ENCODE measurements at regions not wholly inside any gene's neighbourhood (a gene's known extent, or its start where the extent isn't known, plus 50 kb on each side); places are given as distances from the start of the nearest gene placed in this dataset.
A peak's percentile ranks its signal among the peaks of the same experiment; 100 is the strongest.

GRCh38 chr16:73713778-73714495 is 582.7 kb upstream of the PSMD7 start:
- Histone ChIP-seq H4K20me1 (ENCODE audit: control insufficient read depth, extremely low read depth, insufficient read depth, low read length) (no peaks in the 10 kb centered on the region), H2AFZ (ENCODE audit: control insufficient read depth, low read length) (no peak overlapping the region), H3K9me1 (ENCODE audit: control insufficient read depth, extremely low read depth, insufficient read depth, low read length) (no peaks in the 10 kb centered on the region), H3K36me3 (ENCODE audit: control insufficient read depth in 2 of 2, extremely low read depth in 1 of 2, insufficient read depth in 2 of 2, low read length in 2 of 2) (no peaks in the 10 kb centered on the region), H3K4me1 (ENCODE audit: control insufficient read depth, extremely low read depth, insufficient read depth, low read length) (no peaks in the 10 kb centered on the region), H3K4me3 (ENCODE audit: control insufficient read depth in 2 of 3, extremely low read depth in 1 of 3, insufficient read depth in 2 of 3, low read depth in 1 of 3, low read length in 3 of 3) (no peak overlapping the region), H3K27ac (ENCODE audit: control insufficient read depth, insufficient read depth, low read length) (no peak overlapping the region), H3K4me2 (ENCODE audit: control insufficient read depth, extremely low read depth, insufficient read depth, low read depth, low read length) (no peak overlapping the region), H3K9ac (ENCODE audit: control insufficient read depth, extremely low read depth, insufficient read depth, low read length) (no peak overlapping the region), H3K9me3 (ENCODE audit: control insufficient read depth, low read depth, low read length) (no peaks in the 10 kb centered on the region), H3K79me2 (ENCODE audit: control insufficient read depth, insufficient read depth, low read length) (no peaks in the 10 kb centered on the region), H3K27me3 (ENCODE audit: control insufficient read depth, extremely low read depth, insufficient read depth, low read length) (no peaks in the 10 kb centered on the region)
- dilution Hi-C loops (cut with MboI; ENCODE audit: extremely low pct_ligation_motif_present, low sequenced_read_pairs), result no loop called here
- DNase-seq (ENCODE audit: low read depth, low spot score) (no peak), FAIRE-seq (no peak)
- TF ChIP-seq CTCF (optimal IDR thresholded peaks at IDR 0.05 in 1 of 3, IDR thresholded peaks at IDR 0.05 in 1 of 3, conservative IDR thresholded peaks at IDR 0.05 in 1 of 3; ENCODE audit: extremely low read depth in 1 of 3, insufficient read depth in 2 of 3, low read length in 3 of 3) (peak; percentile 67 to 70 (median 67)), EZH2 (IDR thresholded peaks at IDR 0.05; ENCODE audit: low read length) (no peak)

GRCh38 chr16:73713251-73713650 is 583.4 kb upstream of the PSMD7 start:
- Histone ChIP-seq H3K9me3 (ENCODE audit: control insufficient read depth, low read depth, low read length) (no peaks in the 10 kb centered on the region), H4K20me1 (ENCODE audit: control insufficient read depth, extremely low read depth, insufficient read depth, low read length) (no peaks in the 10 kb centered on the region), H3K9ac (ENCODE audit: control insufficient read depth, extremely low read depth, insufficient read depth, low read length) (no peak overlapping the region), H3K4me3 (ENCODE audit: control insufficient read depth in 2 of 3, extremely low read depth in 1 of 3, insufficient read depth in 2 of 3, low read depth in 1 of 3, low read length in 3 of 3) (no peak overlapping the region), H3K36me3 (ENCODE audit: control insufficient read depth in 2 of 2, extremely low read depth in 1 of 2, insufficient read depth in 2 of 2, low read length in 2 of 2) (no peaks in the 10 kb centered on the region), H2AFZ (ENCODE audit: control insufficient read depth, low read length) (no peak overlapping the region), H3K27ac (ENCODE audit: control insufficient read depth, insufficient read depth, low read length) (no peak overlapping the region), H3K27me3 (ENCODE audit: control insufficient read depth, extremely low read depth, insufficient read depth, low read length) (no peaks in the 10 kb centered on the region), H3K79me2 (ENCODE audit: control insufficient read depth, insufficient read depth, low read length) (no peaks in the 10 kb centered on the region), H3K9me1 (ENCODE audit: control insufficient read depth, extremely low read depth, insufficient read depth, low read length) (no peaks in the 10 kb centered on the region), H3K4me1 (ENCODE audit: control insufficient read depth, extremely low read depth, insufficient read depth, low read length) (no peaks in the 10 kb centered on the region), H3K4me2 (ENCODE audit: control insufficient read depth, extremely low read depth, insufficient read depth, low read depth, low read length) (no peak overlapping the region)
- no peak for DNase-seq (ENCODE audit: low read depth, low spot score)
- no peak for FAIRE-seq
- dilution Hi-C loops (cut with MboI; ENCODE audit: extremely low pct_ligation_motif_present, low sequenced_read_pairs), result no loop called here
- no peak for TF ChIP-seq EZH2 (IDR thresholded peaks at IDR 0.05; ENCODE audit: low read length)
- TF ChIP-seq CTCF (optimal IDR thresholded peaks at IDR 0.05 in 1 of 3, IDR thresholded peaks at IDR 0.05 in 1 of 3, conservative IDR thresholded peaks at IDR 0.05 in 1 of 3; ENCODE audit: extremely low read depth in 1 of 3, insufficient read depth in 2 of 3, low read length in 3 of 3), result no peak

All from keratinocyte (primary cell).